RWPE1 (cell line): ENCODE measurements at regions not wholly inside any gene's neighbourhood (a gene's known extent, or its start where the extent isn't known, plus 50 kb on each side); places are given as distances from the start of the nearest gene placed in this dataset.

Experiments
- CTCF ChIA-PET: fragments of 350-600 bp; sonication (Branson Sonifier 250); formaldehyde crosslinking; extraction: SDS; loops from one replicate; lab custom pipeline; 2021; lab: Yijun Ruan, JAX
- POLR2A ChIA-PET: fragments of 400-600 bp; formaldehyde crosslinking; extraction: SDS; loops from one replicate; lab custom pipeline; 2020; ENCODE audit warnings: antibody characterized with exemption; ENCODE audit not compliant: low non-redundant PET; lab: Yijun Ruan, JAX
- DNase-seq: peaks from one replicate; pipeline ENCODE4 v3.0.0; 2012; ENCODE audit warnings: low spot score
- H3K27ac ChIP-seq: fragments of 450-650 bp; 2 replicates; pipeline ENCODE4 v1.5.1; 2017
- TF ChIP-seq, protein P1 (sequence below): fragments of 450-650 bp; conservative IDR thresholded peaks from 2 replicates; pipeline ENCODE4 v1.5.1; 2017; ENCODE audit warnings: low read depth, mild to moderate bottlenecking

DNA sequence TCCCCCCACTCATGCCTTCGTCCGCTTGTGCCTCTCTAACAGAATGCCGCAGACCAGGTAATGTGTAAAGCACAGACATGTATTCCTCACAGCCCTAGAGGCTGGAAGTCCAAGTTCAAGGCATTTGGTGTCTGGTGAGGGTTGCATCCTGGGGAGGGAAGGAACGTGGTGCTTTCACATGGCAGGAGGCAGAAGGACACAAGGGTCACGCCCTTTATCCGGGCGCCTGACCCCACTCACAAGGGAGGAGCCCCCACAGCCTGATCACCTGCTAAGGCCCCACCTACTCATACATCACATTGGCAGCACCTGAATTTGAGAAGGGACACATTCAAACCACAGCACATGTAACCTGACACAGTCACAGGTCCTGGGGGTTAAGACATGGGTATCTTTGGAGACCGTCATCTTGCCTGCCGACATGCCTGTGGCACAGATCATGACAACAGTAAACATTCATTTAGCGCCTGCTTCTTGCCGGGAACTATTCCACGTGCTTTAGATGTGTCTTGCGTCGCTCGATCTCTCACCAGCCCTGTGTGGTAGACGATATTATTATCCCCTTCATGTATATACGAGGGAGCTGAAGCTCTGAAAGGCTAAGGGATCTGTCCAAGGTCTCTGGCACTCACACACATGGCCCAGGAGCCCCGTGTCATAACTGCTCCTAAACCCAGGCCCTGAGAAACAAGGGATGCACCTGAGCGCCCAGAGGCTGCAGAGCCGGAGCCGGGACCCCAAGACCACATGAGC is 235.6 kb downstream of the NPHP4 start:
- POLR2A ChIA-PET: no interaction called here
- TF ChIP-seq, protein P1, sequence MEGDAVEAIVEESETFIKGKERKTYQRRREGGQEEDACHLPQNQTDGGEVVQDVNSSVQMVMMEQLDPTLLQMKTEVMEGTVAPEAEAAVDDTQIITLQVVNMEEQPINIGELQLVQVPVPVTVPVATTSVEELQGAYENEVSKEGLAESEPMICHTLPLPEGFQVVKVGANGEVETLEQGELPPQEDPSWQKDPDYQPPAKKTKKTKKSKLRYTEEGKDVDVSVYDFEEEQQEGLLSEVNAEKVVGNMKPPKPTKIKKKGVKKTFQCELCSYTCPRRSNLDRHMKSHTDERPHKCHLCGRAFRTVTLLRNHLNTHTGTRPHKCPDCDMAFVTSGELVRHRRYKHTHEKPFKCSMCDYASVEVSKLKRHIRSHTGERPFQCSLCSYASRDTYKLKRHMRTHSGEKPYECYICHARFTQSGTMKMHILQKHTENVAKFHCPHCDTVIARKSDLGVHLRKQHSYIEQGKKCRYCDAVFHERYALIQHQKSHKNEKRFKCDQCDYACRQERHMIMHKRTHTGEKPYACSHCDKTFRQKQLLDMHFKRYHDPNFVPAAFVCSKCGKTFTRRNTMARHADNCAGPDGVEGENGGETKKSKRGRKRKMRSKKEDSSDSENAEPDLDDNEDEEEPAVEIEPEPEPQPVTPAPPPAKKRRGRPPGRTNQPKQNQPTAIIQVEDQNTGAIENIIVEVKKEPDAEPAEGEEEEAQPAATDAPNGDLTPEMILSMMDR: no peak
- CTCF ChIA-PET: interaction anchor here (0.7 kb wide), 1 partner anchor 11 kb away, joined by 7 read pairs; no protein-coding TSS in a partner anchor
- DNase-seq: no peak
- H3K27ac ChIP-seq: no peak overlapping the region

DNA sequence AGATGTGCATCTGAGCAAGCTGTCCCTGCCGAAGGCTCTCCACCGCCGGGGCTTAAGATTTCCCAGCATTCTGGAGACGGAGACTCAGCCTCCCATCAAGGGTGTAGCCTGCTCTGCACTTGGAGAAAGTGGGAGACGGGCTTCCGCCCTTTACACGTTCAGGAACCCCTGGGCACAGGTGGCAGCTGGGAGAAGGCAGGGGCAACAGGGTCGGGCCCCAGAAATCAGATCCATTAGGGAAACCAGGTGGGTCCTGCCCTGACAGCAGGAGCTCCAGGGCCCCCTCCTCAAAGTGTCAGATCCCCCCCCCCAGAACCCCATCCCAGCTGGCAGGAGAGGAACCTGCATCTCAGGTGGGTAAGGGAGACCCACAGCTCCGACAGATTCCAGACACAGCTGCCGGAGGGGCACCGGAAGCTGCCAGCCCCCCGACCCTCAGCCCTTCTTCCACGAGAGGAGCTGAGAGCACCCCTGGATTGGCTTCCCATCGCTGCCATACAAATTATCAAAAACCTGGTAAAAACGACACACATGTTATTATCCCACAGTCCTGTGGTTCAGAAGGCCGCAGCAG is 236.6 kb downstream of the NPHP4 start:
- no peak for DNase-seq
- ChIA-PET POLR2A (no interaction called here), CTCF (interaction anchor here (0.6 to 1.7 kb wide), 2 partner anchors 10 to 233 kb away, joined by 4 to 6 read pairs; no protein-coding TSS in a partner anchor)
- TF ChIP-seq, protein P1: no peak
- no peak overlapping the region for H3K27ac ChIP-seq

DNA sequence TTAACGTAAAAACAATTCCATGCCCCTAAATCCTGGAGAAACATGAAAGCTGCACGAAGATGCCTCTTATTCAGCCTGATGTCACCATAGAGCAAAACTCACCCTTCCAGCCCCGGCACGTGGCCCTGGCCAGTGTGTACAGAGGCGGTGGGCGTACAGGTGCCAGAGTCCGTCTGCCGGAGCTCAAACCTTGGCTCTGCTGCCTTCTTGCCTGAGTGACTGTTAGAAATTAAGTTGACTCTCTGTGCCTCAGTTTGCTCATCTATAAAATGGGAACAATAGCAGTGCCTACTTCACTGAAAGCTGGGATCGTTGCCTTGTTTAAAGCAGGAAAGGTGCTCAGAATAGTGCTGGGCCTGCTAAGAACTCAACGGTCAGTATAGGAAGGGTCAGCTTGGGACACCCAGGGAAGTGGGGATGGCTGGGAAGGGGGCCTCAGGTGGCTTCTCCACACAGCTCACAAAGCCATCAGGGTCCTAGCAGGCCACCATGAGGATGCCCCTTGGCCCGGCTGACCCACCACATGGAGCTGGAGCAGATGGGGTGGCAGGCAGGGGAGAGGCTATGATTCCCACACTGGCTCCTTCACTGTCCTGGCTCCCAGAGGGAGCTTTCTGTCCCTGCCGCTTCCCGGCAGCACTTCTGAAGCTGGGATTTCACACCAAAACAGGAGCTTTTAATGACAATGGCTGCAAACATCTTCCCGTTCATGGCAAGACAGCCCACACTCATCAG is 237.2 kb downstream of the NPHP4 start:
- no peak for DNase-seq
- POLR2A ChIA-PET: no interaction called here
- TF ChIP-seq, protein P1: no peak
- no peak overlapping the region for H3K27ac ChIP-seq
- CTCF ChIA-PET: interaction anchor here (0.6 to 1.7 kb wide), 3 partner anchors 9 to 185 kb away, joined by 3 to 6 read pairs (median 3); no protein-coding TSS in a partner anchor

DNA sequence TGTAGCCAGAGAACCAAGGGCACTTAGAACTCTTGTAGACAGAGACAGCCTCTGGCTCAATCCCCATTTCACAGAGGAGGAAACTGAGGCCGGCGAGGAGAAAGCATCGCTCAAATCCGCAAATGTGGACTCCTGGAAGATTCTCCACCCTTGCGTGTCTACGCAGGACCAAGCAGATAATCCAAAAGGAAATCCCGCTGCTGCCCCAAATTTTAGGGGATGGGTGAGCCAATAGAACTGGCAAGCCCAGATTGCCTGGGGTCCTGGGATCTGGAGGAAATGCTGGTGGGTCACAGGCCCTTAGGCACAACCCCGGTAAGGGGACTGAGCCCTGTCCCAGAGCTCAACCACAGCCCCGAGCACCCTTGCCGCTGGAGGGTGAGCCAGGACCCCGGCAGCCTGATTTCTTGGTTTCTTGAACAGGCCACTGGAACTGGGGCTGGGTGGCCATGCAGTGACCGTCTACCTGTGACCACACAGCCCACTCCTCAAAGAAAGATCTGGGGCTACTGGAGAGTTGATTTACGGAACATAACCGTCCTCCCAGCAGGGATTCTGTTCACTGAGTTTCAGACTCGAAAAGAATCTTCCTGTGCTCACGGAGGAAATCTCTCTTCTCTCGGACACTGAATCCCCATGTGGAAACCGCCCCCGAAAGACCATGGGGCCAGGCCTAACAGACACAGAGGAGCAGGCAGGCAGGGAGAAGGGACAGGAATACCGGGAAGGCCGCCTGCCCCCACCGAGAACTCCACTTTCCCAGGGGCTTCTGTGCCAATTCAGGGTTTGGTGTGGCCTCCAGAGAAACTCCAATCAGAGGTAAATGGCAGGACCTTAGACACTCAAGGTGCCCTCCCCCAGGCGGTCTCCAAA is 238.4 kb downstream of the NPHP4 start:
- TF ChIP-seq, protein P1: no peak
- no peak for DNase-seq
- no peak overlapping the region for H3K27ac ChIP-seq
- ChIA-PET POLR2A (no interaction called here), CTCF (interaction anchor here (0.5 to 0.6 kb wide), 2 partner anchors 46 to 186 kb away, joined by 3 to 4 read pairs; no protein-coding TSS in a partner anchor)

DNA sequence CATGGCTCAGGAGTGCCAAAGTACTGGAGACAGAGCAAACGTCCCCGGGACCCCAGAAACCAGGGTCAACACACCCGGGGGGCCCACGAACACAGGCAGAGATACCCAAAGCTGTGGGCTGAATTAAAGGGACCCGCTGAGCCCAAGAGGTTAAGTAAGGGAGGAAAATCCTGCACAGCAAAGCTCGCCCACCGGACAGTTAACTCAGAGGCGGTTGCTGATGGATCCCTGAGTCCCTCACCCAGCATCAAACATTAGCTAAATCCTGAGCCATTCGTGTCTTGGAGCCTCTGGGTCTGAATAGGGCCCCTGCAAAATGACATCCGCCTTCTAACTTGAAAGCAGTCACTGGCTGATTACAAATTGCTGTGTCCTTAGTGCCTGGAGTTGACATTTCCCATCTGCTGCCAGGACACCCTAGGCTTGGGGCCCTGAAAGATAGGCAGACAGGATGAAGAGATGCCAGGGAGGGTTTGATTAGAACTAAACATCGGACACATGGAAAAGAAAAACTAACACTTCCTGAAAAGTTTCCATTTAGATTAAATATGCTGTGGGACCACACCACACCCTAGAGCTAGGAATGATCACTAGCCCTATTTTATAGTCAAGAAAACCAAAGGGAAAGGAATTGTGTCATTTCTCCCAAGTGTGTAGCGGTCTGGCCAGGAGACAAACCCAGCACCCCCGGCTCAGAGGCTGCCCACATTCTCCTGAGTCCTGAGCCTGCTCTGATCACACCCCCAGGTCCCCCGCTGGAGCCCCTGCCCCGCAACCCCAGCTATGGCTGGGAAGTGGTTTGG is 239.3 kb downstream of the NPHP4 start:
- no peak overlapping the region for H3K27ac ChIP-seq
- POLR2A ChIA-PET: no interaction called here
- TF ChIP-seq, protein P1: no peak
- DNase-seq: no peak
- CTCF ChIA-PET: interaction anchor here (0.5 to 1.6 kb wide), 5 partner anchors 45 to 241 kb away, joined by 3 to 8 read pairs (median 4); no protein-coding TSS in a partner anchor
